OCI-LY7 (cell line): ENCODE measurements at regions not wholly inside any gene's neighbourhood (a gene's known extent, or its start where the extent isn't known, plus 50 kb on each side); places are given as distances from the start of the nearest gene placed in this dataset.

Experiments used
- BruUV-seq: library from RNA; stranded (reverse); fragments of 400-500 nt; replicated peaks from 2 replicates; lab custom pipeline; 2021; lab: Mats Ljungman, UMichigan
- CTCF ChIA-PET: fragments of 300-600 bp; sonication (Branson Sonifier 250); formaldehyde crosslinking; loops from one replicate; lab custom pipeline; 2022; ENCODE audit warnings: antibody characterized with exemption; ENCODE audit not compliant: unreplicated experiment; lab: Charles Lee
- POLR2A ChIA-PET: fragments of 300-600 bp; sonication (Branson Sonifier 250); formaldehyde crosslinking; loops from one replicate; lab custom pipeline; 2022; ENCODE audit warnings: antibody characterized with exemption; lab: Charles Lee
- DNase-seq: peaks from one replicate; pipeline ENCODE4 v3.0.0-alpha.2; 2015; ENCODE audit warnings: low spot score
- H2AFZ ChIP-seq: fragments of 200-600 bp; sonication (generic), shearing (Covaris generic); 2 replicates; pipeline ENCODE4 v1.6.1; 2014; ENCODE audit warnings: mild to moderate bottlenecking, antibody characterized with exemption, low read length, moderate library complexity
- H3K27ac ChIP-seq: fragments of 200-600 bp; sonication (generic); 2 replicates; pipeline ENCODE4 v1.5.1; 2014; ENCODE audit warnings: mixed run types, low read depth, mild to moderate bottlenecking, moderate library complexity, low read length, inconsistent platforms; ENCODE audit not compliant: poor library complexity, severe bottlenecking
- H3K36me3 ChIP-seq: fragments of 200-600 bp; sonication (generic); 2 replicates; pipeline ENCODE4 v1.6.1; 2014; ENCODE audit warnings: mild to moderate bottlenecking, antibody characterized with exemption, low read length, moderate library complexity, mixed read lengths; ENCODE audit not compliant: insufficient read depth
- H3K4me1 ChIP-seq: fragments of 200-600 bp; sonication (generic); 2 replicates; pipeline ENCODE4 v1.5.1; 2014; ENCODE audit warnings: mild to moderate bottlenecking, low read length; ENCODE audit not compliant: insufficient read depth, poor library complexity, severe bottlenecking
- H3K4me2 ChIP-seq: fragments of 200-600 bp; sonication (generic); 2 replicates; pipeline ENCODE4 v1.6.1; 2014; ENCODE audit warnings: mild to moderate bottlenecking, low read length
- H3K4me3 ChIP-seq: fragments of 200-600 bp; sonication (generic); 2 replicates; pipeline ENCODE4 v1.5.1; 2014; ENCODE audit warnings: mild to moderate bottlenecking, low read depth, low read length; ENCODE audit not compliant: poor library complexity, severe bottlenecking
- H3K79me2 ChIP-seq: fragments of 200-600 bp; sonication (generic); 2 replicates; pipeline ENCODE4 v1.6.1; 2016; ENCODE audit warnings: low read depth, mild to moderate bottlenecking, low read length, moderate library complexity, mixed read lengths; ENCODE audit not compliant: insufficient read depth
- H3K9me2 ChIP-seq: fragments of 200-600 bp; sonication (generic); 2 replicates; pipeline ENCODE4 v1.6.1; 2016; ENCODE audit warnings: mild to moderate bottlenecking, low read length, mixed read lengths; ENCODE audit not compliant: insufficient read depth
- H3K9me3 ChIP-seq: fragments of 200-600 bp; sonication (generic); 2 replicates; pipeline ENCODE4 v1.6.1; 2014; ENCODE audit warnings: mild to moderate bottlenecking, mixed run types, low read length, mixed read lengths
- H4K20me1 ChIP-seq: fragments of 200-600 bp; sonication (generic); 2 replicates; pipeline ENCODE4 v1.6.1; 2014; ENCODE audit warnings: mild to moderate bottlenecking, antibody characterized with exemption, low read length, moderate library complexity, mixed read lengths; ENCODE audit not compliant: insufficient read depth
- CTCF ChIP-seq: fragments of 200-600 bp; sonication (generic); conservative IDR thresholded peaks from 2 replicates; pipeline ENCODE4 v1.5.1; 2014; ENCODE audit warnings: mild to moderate bottlenecking, antibody characterized with exemption, low read length, moderate library complexity, mixed read lengths
- EZH2phosphoT487 ChIP-seq: fragments of 200-600 bp; sonication (generic); IDR thresholded peaks from 2 replicates; pipeline ENCODE4 v1.6.1; 2018; ENCODE audit warnings: low read depth, borderline replicate concordance, mild to moderate bottlenecking, mixed run types, antibody characterized with exemption, low read length, moderate library complexity, mixed read lengths
- intact Hi-C: fragments of 100-400 bp; cut with micrococcal nuclease; formaldehyde crosslinking; loops from one replicate; pipeline ENCODE4 v1.10.0; 2022; ENCODE audit not compliant: unreplicated experiment

- no peaks in the 10 kb centered on the region for H3K4me1 ChIP-seq
- TF ChIP-seq EZH2phosphoT487 (no peak), CTCF (no peak)
- BruUV-seq, result no TSS peak
- intact Hi-C loops, result no loop called here
- no peaks in the 10 kb centered on the region for H3K36me3 ChIP-seq
- no peak overlapping the region for H3K4me3 ChIP-seq
- no peaks in the 10 kb centered on the region for H3K79me2 ChIP-seq
- H2AFZ ChIP-seq, result no peak overlapping the region
- CTCF ChIA-PET, result no interaction called here
- DNase-seq, result no peak
- H3K4me2 ChIP-seq, result no peak overlapping the region
- no peaks in the 10 kb centered on the region for H3K9me3 ChIP-seq
- H3K27ac ChIP-seq, result no peak overlapping the region
- no peaks in the 10 kb centered on the region for H4K20me1 ChIP-seq
- no peaks in the 10 kb centered on the region for H3K9me2 ChIP-seq
- POLR2A ChIA-PET, result no interaction called here
Observed at GRCh38 chr11:122395282-122395681, 260.2 kb upstream of the UBASH3B start.

DNA sequence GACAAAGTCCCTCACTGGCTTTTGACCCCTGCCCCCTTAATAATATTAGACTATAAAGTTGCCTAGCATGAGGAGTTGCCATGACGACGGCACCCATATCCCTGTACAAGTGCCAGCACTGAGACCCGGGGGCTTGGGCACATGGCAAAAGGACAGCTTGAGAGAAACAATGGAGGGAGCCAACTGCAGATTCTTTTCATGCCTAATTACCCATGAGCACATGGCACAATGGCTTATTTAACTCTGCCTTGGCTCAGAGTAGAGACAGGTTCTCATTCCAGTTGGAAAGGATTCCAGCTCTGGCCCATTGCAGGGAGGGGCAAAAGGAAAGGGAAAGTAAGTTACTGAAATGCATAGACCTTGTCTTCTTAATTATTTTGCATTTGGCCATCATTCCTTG is 261.2 kb upstream of the UBASH3B start:
- POLR2A ChIA-PET, result interaction anchor here (1.0 kb wide), 1 partner anchor 14 kb away, joined by 3 read pairs; no protein-coding TSS in a partner anchor
- no TSS peak for BruUV-seq
- H3K79me2 ChIP-seq, result no peaks in the 10 kb centered on the region

More for the DNA sequence above, 261.2 kb upstream of the UBASH3B start:
- Histone ChIP-seq H3K9me3 (no peaks in the 10 kb centered on the region), H3K27ac (no peak overlapping the region), H2AFZ (no peak overlapping the region), H3K9me2 (no peaks in the 10 kb centered on the region), H3K4me1 (no peaks in the 10 kb centered on the region), H3K4me2 (no peak overlapping the region), H4K20me1 (no peaks in the 10 kb centered on the region), H3K36me3 (no peaks in the 10 kb centered on the region), H3K4me3 (no peak overlapping the region)
- DNase-seq, result no peak
- CTCF ChIA-PET, result no interaction called here
- intact Hi-C loops, result no loop called here
- TF ChIP-seq CTCF (no peak), EZH2phosphoT487 (no peak)
